H9 (cell line): ENCODE measurements at regions not wholly inside any gene's neighbourhood (a gene's known extent, or its start where the extent isn't known, plus 50 kb on each side); places are given as distances from the start of the nearest gene placed in this dataset.

Experiments used
- DNase-seq: peaks from one replicate; pipeline ENCODE4 v3.0.0-alpha.2; 2017
- H2AFZ ChIP-seq: one replicate; pipeline ENCODE4 v1.6.1; 2013; ENCODE audit warnings: mild to moderate bottlenecking, low read length, control low read depth, moderate library complexity
- H2AK5ac ChIP-seq: 2 replicates; pipeline ENCODE4 v1.6.1; 2013; ENCODE audit warnings: low read length, control low read depth, mixed read lengths; ENCODE audit not compliant: insufficient read length
- H2BK120ac ChIP-seq: one replicate; pipeline ENCODE4 v1.6.1; 2013; ENCODE audit warnings: low read depth, mild to moderate bottlenecking, low read length, control low read depth, inconsistent platforms; ENCODE audit not compliant: poor library complexity, severe bottlenecking
- H2BK12ac ChIP-seq: 2 replicates; pipeline ENCODE4 v1.6.1; 2013; ENCODE audit warnings: low read length, control low read depth, mixed read lengths, low read depth; ENCODE audit not compliant: insufficient read length
- H2BK15ac ChIP-seq: 2 replicates; pipeline ENCODE4 v1.6.1; 2013; ENCODE audit warnings: low read depth, low read length, control low read depth
- H2BK20ac ChIP-seq: one replicate; pipeline ENCODE4 v1.6.1; 2013; ENCODE audit warnings: low read depth, mild to moderate bottlenecking, low read length, control low read depth, inconsistent platforms; ENCODE audit not compliant: poor library complexity, severe bottlenecking
- H2BK5ac ChIP-seq: 2 replicates; pipeline ENCODE4 v1.6.1; 2013; ENCODE audit warnings: low read length, control low read depth, mixed read lengths; ENCODE audit not compliant: insufficient read length
- H3K14ac ChIP-seq: 2 replicates; pipeline ENCODE4 v1.6.1; 2013; ENCODE audit warnings: low read length, control low read depth; ENCODE audit not compliant: insufficient read depth
- H3K18ac ChIP-seq: 2 replicates; pipeline ENCODE4 v1.6.1; 2013; ENCODE audit warnings: low read depth, mild to moderate bottlenecking, mixed read lengths, low read length, control low read depth; ENCODE audit not compliant: insufficient read length
- H3K23ac ChIP-seq: 2 replicates; pipeline ENCODE4 v1.6.1; 2013; ENCODE audit warnings: low read length, control low read depth, mixed read lengths, low read depth; ENCODE audit not compliant: insufficient read length
- H3K23me2 ChIP-seq: 2 replicates; pipeline ENCODE4 v1.6.1; 2013; ENCODE audit warnings: low read depth, mild to moderate bottlenecking, mixed read lengths, low read length, control low read depth; ENCODE audit not compliant: insufficient read length, poor library complexity, severe bottlenecking
- H3K27ac ChIP-seq: 2 replicates; pipeline ENCODE4 v1.5.1; 2013; ENCODE audit warnings: low read length, control low read depth, mixed read lengths, low read depth; ENCODE audit not compliant: insufficient read length
- H3K27me3 ChIP-seq: 2 replicates; pipeline ENCODE4 v1.6.1; 2013; ENCODE audit warnings: low read length, control low read depth, inconsistent platforms; ENCODE audit not compliant: insufficient read depth
- H3K4ac ChIP-seq: 2 replicates; pipeline ENCODE4 v1.6.1; 2013; ENCODE audit warnings: low read depth, mild to moderate bottlenecking, control low read depth, inconsistent platforms, low read length, moderate library complexity
- H3K4me1 ChIP-seq: 2 replicates; pipeline ENCODE4 v1.6.1; 2013; ENCODE audit warnings: low read length, control low read depth, inconsistent platforms; ENCODE audit not compliant: insufficient read depth
- H3K4me2 ChIP-seq: 2 replicates; pipeline ENCODE4 v1.6.1; 2013; ENCODE audit warnings: low read length, control low read depth, mixed read lengths; ENCODE audit not compliant: insufficient read length, insufficient read depth
- H3K56ac ChIP-seq: 2 replicates; pipeline ENCODE4 v1.6.1; 2013; ENCODE audit warnings: low read depth, mild to moderate bottlenecking, mixed read lengths, low read length, control low read depth; ENCODE audit not compliant: insufficient read length
- H3K79me1 ChIP-seq: 2 replicates; pipeline ENCODE4 v1.6.1; 2013; ENCODE audit warnings: low read depth, mild to moderate bottlenecking, moderate library complexity, low read length, control low read depth, inconsistent platforms; ENCODE audit not compliant: insufficient read depth, poor library complexity, severe bottlenecking
- H3K79me2 ChIP-seq: 2 replicates; pipeline ENCODE4 v1.6.1; 2013; ENCODE audit warnings: low read length, control low read depth, inconsistent platforms; ENCODE audit not compliant: insufficient read depth
- H3K9ac ChIP-seq: 2 replicates; pipeline ENCODE4 v1.6.1; 2013; ENCODE audit warnings: low read length, control low read depth, mixed read lengths; ENCODE audit not compliant: insufficient read length; ENCODE audit errors: extremely low read depth
- H3K9me3 ChIP-seq: one replicate; pipeline ENCODE4 v1.6.1; 2013; ENCODE audit warnings: low read depth, low read length, inconsistent platforms; ENCODE audit not compliant: control insufficient read depth
- H3T11ph ChIP-seq: one replicate; pipeline ENCODE4 v1.6.1; 2013; ENCODE audit warnings: mild to moderate bottlenecking, low read length, control low read depth, inconsistent platforms
- H4K20me1 ChIP-seq: one replicate; pipeline ENCODE4 v1.6.1; 2013; ENCODE audit not compliant: control insufficient read depth, insufficient read length, insufficient read depth
- H4K5ac ChIP-seq: 2 replicates; pipeline ENCODE4 v1.6.1; 2013; ENCODE audit warnings: low read depth, mild to moderate bottlenecking, mixed read lengths, low read length, control low read depth; ENCODE audit not compliant: insufficient read length
- H4K8ac ChIP-seq: replicated peaks from 2 replicates; pipeline ENCODE4 v1.6.1; 2013; ENCODE audit warnings: low read length, control low read depth, mixed read lengths, low read depth; ENCODE audit not compliant: insufficient read length
- H4K91ac ChIP-seq: 2 replicates; pipeline ENCODE4 v1.6.1; 2013; ENCODE audit warnings: low read depth, mild to moderate bottlenecking, moderate library complexity, mixed read lengths, low read length, control low read depth; ENCODE audit not compliant: insufficient read length
- H3K27ac Mint-ChIP-seq, 3 experiments: 2 replicates in 2 of 3; 3 replicates in 1 of 3; pipeline ENCODE4 v1.8.0; 2020 to 2021; ENCODE audit warnings: mixed read lengths in 3 of 3, mild to moderate bottlenecking in 1 of 3, moderate library complexity in 1 of 3
- H3K27me3 Mint-ChIP-seq: 2 replicates; pipeline ENCODE4 v1.8.0; 2021; ENCODE audit warnings: low read depth, mild to moderate bottlenecking, moderate library complexity, mixed read lengths
- H3K36me3 Mint-ChIP-seq, 3 experiments: 2 replicates in 2 of 3; 3 replicates in 1 of 3; pipeline ENCODE4 v1.8.0; 2020 to 2021; ENCODE audit warnings: low read depth in 3 of 3, mixed read lengths in 3 of 3; ENCODE audit not compliant: insufficient read depth in 1 of 3
- H3K4me1 Mint-ChIP-seq, 2 experiments: 2 replicates each; pipeline ENCODE4 v1.8.0; 2020; ENCODE audit warnings: mixed read lengths in 2 of 2
- H3K4me3 Mint-ChIP-seq, 2 experiments: 2 replicates in 1 of 2; 3 replicates in 1 of 2; pipeline ENCODE4 v1.8.0; 2020 to 2021; ENCODE audit warnings: mild to moderate bottlenecking in 2 of 2, mixed read lengths in 2 of 2, moderate library complexity in 1 of 2
- H3K9me3 Mint-ChIP-seq, 2 experiments: 2 replicates in 1 of 2; 3 replicates in 1 of 2; pipeline ENCODE4 v1.8.0; 2020; ENCODE audit warnings: mild to moderate bottlenecking in 2 of 2, mixed read lengths in 2 of 2, moderate library complexity in 1 of 2
- CTCF ChIP-seq: fragments of 200-600 bp; sonication (generic); conservative IDR thresholded peaks from 3 replicates; pipeline ENCODE4 v1.8.0; 2021; ENCODE audit warnings: antibody characterized with exemption, mild to moderate bottlenecking
- WGBS: extraction: QIAGEN DNeasy Blood & Tissue Kit; methylation state at CpG from one replicate; pipeline ENCODE4 v1.1.7; 2013; ENCODE audit warnings: missing lambda C conversion rate, low lambda C conversion rate, mixed read lengths; ENCODE audit not compliant: insufficient read length; ENCODE audit errors: extremely low coverage; 5-methylcytosine and 5-hydroxymethylcytosine counted together

GRCh38 chr18:55119434-55119833, 160.2 kb upstream of the CCDC68 start:
- Histone ChIP-seq H3T11ph (no peak overlapping the region), H2BK12ac (no peak overlapping the region), H2BK20ac (no peak overlapping the region), H4K8ac (no peak overlapping the region), H2BK15ac (no peak overlapping the region), H3K27ac (no peak overlapping the region), H4K20me1 (no peaks in the 10 kb centered on the region), H2AK5ac (no peak overlapping the region), H3K79me1 (no peaks in the 10 kb centered on the region), H3K23me2 (no peaks in the 10 kb centered on the region), H3K4me2 (no peak overlapping the region), H2AFZ (no peak overlapping the region), H3K9me3 (no peaks in the 10 kb centered on the region), H3K18ac (no peak overlapping the region), H3K4me1 (no peaks in the 10 kb centered on the region), H3K14ac (no peak overlapping the region), H2BK120ac (no peak overlapping the region), H3K4ac (no peak overlapping the region), H4K91ac (no peak overlapping the region), H3K27me3 (no peaks in the 10 kb centered on the region), H3K23ac (no peak overlapping the region), H4K5ac (no peak overlapping the region), H3K79me2 (no peaks in the 10 kb centered on the region), H2BK5ac (no peak overlapping the region), H3K9ac (no peak overlapping the region), H3K56ac (no peak overlapping the region)
- no CpG with 5 or more reads among the region's 6 CpGs for WGBS
- Mint-ChIP-seq H3K9me3 (no peaks in the 10 kb centered on the region), H3K36me3 (no peaks in the 10 kb centered on the region), H3K4me3 (no peak overlapping the region), H3K27ac (no peak overlapping the region), H3K27me3 (no peaks in the 10 kb centered on the region), H3K4me1 (no peaks in the 10 kb centered on the region)
- TF ChIP-seq CTCF: no peak
- DNase-seq: no peak
